Keratinocyte (primary cell): ENCODE measurements at regions not wholly inside any gene's neighbourhood (a gene's known extent, or its start where the extent isn't known, plus 50 kb on each side); places are given as distances from the start of the nearest gene placed in this dataset.

ENCODE experiments used
- DNase-seq: peaks from one replicate; pipeline ENCODE4 v3.0.0-alpha.2; 2011; ENCODE audit warnings: low read depth, missing footprints, low spot score
- FAIRE-seq: peaks from 2 replicates; lab custom pipeline; 2011; peaks lifted over from hg19 to GRCh38; lab: Jason Lieb, UNC
- H2AFZ ChIP-seq: 2 replicates; pipeline ENCODE4 v1.6.0; 2012; ENCODE audit warnings: low read length, control low read depth, inconsistent platforms; ENCODE audit not compliant: control insufficient read depth
- H3K27ac ChIP-seq: 2 replicates; pipeline ENCODE4 v1.5.1; 2011; ENCODE audit warnings: low read length; ENCODE audit not compliant: control insufficient read depth, insufficient read depth
- H3K27me3 ChIP-seq: 3 replicates; pipeline ENCODE4 v1.6.0; 2011; ENCODE audit warnings: low read length; ENCODE audit not compliant: control insufficient read depth, insufficient read depth; ENCODE audit errors: extremely low read depth
- H3K36me3 ChIP-seq, 2 experiments: 2 replicates in 1 of 2; 3 replicates in 1 of 2; pipeline ENCODE4 v1.5.1; 2011; ENCODE audit warnings: low read length in 2 of 2, mild to moderate bottlenecking in 1 of 2; ENCODE audit not compliant: control insufficient read depth in 2 of 2, insufficient read depth in 2 of 2; ENCODE audit errors: extremely low read depth in 1 of 2
- H3K4me1 ChIP-seq: 3 replicates; pipeline ENCODE4 v1.5.1; 2011; ENCODE audit warnings: low read length; ENCODE audit not compliant: control insufficient read depth, insufficient read depth; ENCODE audit errors: extremely low read depth
- H3K4me2 ChIP-seq: 3 replicates; pipeline ENCODE4 v1.6.0; 2011; ENCODE audit warnings: low read depth, low read length; ENCODE audit not compliant: control insufficient read depth, insufficient read depth; ENCODE audit errors: extremely low read depth
- H3K4me3 ChIP-seq, 3 experiments: fragments of 200-600 bp in 1 of 3; sonication (generic) in 1 of 3; 2 replicates in 2 of 3; 3 replicates in 1 of 3; pipeline ENCODE4 v1.5.1; 2011 to 2016; ENCODE audit warnings: low read length in 3 of 3, mild to moderate bottlenecking in 3 of 3, control low read depth in 2 of 3, inconsistent platforms in 1 of 3, low read depth in 1 of 3, mixed read lengths in 1 of 3, mixed run types in 1 of 3, moderate library complexity in 1 of 3; ENCODE audit not compliant: control insufficient read depth in 2 of 3, insufficient read depth in 2 of 3; ENCODE audit errors: extremely low read depth in 1 of 3
- H3K79me2 ChIP-seq: 2 replicates; pipeline ENCODE4 v1.6.0; 2012; ENCODE audit warnings: low read length; ENCODE audit not compliant: control insufficient read depth, insufficient read depth
- H3K9ac ChIP-seq: 3 replicates; pipeline ENCODE4 v1.6.0; 2011; ENCODE audit warnings: low read length; ENCODE audit not compliant: control insufficient read depth, insufficient read depth; ENCODE audit errors: extremely low read depth
- H3K9me1 ChIP-seq: 3 replicates; pipeline ENCODE4 v1.6.0; 2011; ENCODE audit warnings: low read length; ENCODE audit not compliant: control insufficient read depth, insufficient read depth; ENCODE audit errors: extremely low read depth
- H3K9me3 ChIP-seq: 2 replicates; pipeline ENCODE4 v1.5.1; 2012; ENCODE audit warnings: low read depth, low read length; ENCODE audit not compliant: control insufficient read depth
- H4K20me1 ChIP-seq: 3 replicates; pipeline ENCODE4 v1.6.0; 2011; ENCODE audit warnings: low read length; ENCODE audit not compliant: control insufficient read depth, insufficient read depth; ENCODE audit errors: extremely low read depth
- CTCF ChIP-seq, 3 experiments: IDR thresholded peaks in 1 of 3; conservative IDR thresholded peaks in 1 of 3; optimal IDR thresholded peaks in 1 of 3; 2 replicates in 2 of 3; 3 replicates in 1 of 3; pipeline versions ENCODE3 to v1.5.1; 2011; ENCODE audit warnings: low read length in 3 of 3, mild to moderate bottlenecking in 3 of 3, moderate library complexity in 2 of 3, control low read depth in 1 of 3, inconsistent platforms in 1 of 3; ENCODE audit not compliant: insufficient read depth in 2 of 3; ENCODE audit errors: extremely low read depth in 1 of 3
- EZH2 ChIP-seq: IDR thresholded peaks from one replicate; pipeline ENCODE4 v1.6.1; 2012; ENCODE audit warnings: inconsistent platforms, mild to moderate bottlenecking, low read length, moderate library complexity
- dilution Hi-C: fragments of 300-500 bp; cut with MboI; formaldehyde crosslinking; loops from one replicate; pipeline ENCODE4 v1.7.0; 2020; ENCODE audit warnings: low sequenced_read_pairs; ENCODE audit not compliant: extremely low pct_ligation_motif_present

- H2AFZ ChIP-seq = peak overlapping the region; percentile 79
These were observed 93.9 kb upstream of the PPM1J start for GRCh38 chr1:112808861-112809684.

DNA sequence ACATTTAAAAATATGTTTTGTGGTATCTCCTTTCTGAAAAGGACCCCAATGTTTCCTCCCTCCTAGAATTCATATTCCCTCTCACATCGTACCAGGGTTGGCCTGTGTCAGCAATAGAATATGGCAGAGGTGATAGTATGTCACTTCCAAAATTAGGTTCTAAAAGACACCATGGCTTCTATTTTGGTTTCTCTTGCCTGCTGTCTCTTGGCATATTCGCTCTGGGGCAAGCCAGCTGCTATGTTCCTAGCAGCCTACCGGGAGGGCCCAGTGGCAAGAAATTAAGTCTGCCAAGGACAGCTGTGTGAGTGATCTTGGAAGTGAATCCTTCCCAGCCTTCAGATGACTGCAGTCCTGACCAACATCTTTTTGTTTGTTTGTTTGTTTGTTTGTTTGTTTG, 92.9 kb upstream of the PPM1J start:
- Histone ChIP-seq H3K36me3 (no peaks in the 10 kb centered on the region), H3K4me1 (peaks cover 7% of the 10 kb centered on the region), H3K9me1 (no peaks in the 10 kb centered on the region), H3K27ac (no peak overlapping the region), H3K79me2 (no peaks in the 10 kb centered on the region), H3K9ac (no peak overlapping the region), H4K20me1 (no peaks in the 10 kb centered on the region), H3K9me3 (no peaks in the 10 kb centered on the region), H3K27me3 (no peaks in the 10 kb centered on the region), H3K4me2 (no peak overlapping the region), H3K4me3 (no peak overlapping the region), H2AFZ (no peak overlapping the region)
- TF ChIP-seq CTCF (optimal IDR thresholded peaks at IDR 0.05 in 1 of 3, IDR thresholded peaks at IDR 0.05 in 1 of 3, conservative IDR thresholded peaks at IDR 0.05 in 1 of 3; ENCODE audit: extremely low read depth in 1 of 3, insufficient read depth in 2 of 3, low read length in 3 of 3) = no peak
- no peak for TF ChIP-seq EZH2
- dilution Hi-C loops = no loop called here
- DNase-seq = no peak
- no peak for FAIRE-seq

More at GRCh38 chr1:112808861-112809684, 93.9 kb upstream of the PPM1J start:
- no peak overlapping the region for H3K4me3 ChIP-seq
- H3K9me1 ChIP-seq = no peaks in the 10 kb centered on the region
- dilution Hi-C loops = no loop called here
- no peak for DNase-seq
- H3K9me3 ChIP-seq = no peaks in the 10 kb centered on the region
- H3K27ac ChIP-seq = no peak overlapping the region
- TF ChIP-seq EZH2 (no peak), CTCF (optimal IDR thresholded peaks at IDR 0.05 in 1 of 3, IDR thresholded peaks at IDR 0.05 in 1 of 3, conservative IDR thresholded peaks at IDR 0.05 in 1 of 3; ENCODE audit: extremely low read depth in 1 of 3, insufficient read depth in 2 of 3, low read length in 3 of 3) (peak; percentile 94 to 97 (median 96))
- no peaks in the 10 kb centered on the region for H3K79me2 ChIP-seq
- no peaks in the 10 kb centered on the region for H3K27me3 ChIP-seq
- no peaks in the 10 kb centered on the region for H3K36me3 ChIP-seq
- peak overlapping the region; percentile 1 for H3K4me2 ChIP-seq
- no peak overlapping the region for H3K9ac ChIP-seq
- no peaks in the 10 kb centered on the region for H4K20me1 ChIP-seq
- FAIRE-seq = no peak
- H3K4me1 ChIP-seq = peaks cover 7% of the 10 kb centered on the region
